GM19452 (cell line): ENCODE measurements at regions not wholly inside any gene's neighbourhood (a gene's known extent, or its start where the extent isn't known, plus 50 kb on each side); places are given as distances from the start of the nearest gene placed in this dataset.

Experiments
- ATAC-seq: cut with Tn5 transposase; IDR thresholded peaks from one replicate; pipeline ENCODE4 v1.9.1; 2021; ENCODE audit not compliant: unreplicated experiment

- ATAC-seq = no peak
Measured at GRCh38 chr10:4100380-4100779, 315.4 kb upstream of the KLF6 start.

- no peak for ATAC-seq
Measured at GRCh38 chr10:4099202-4099601, 314.2 kb upstream of the KLF6 start.

GRCh38 chr10:4095166-4095917 lies 310.3 kb upstream of the KLF6 start:
- no peak for ATAC-seq

- no peak for ATAC-seq
Measured at GRCh38 chr10:4094751-4095150, 309.7 kb upstream of the KLF6 start.

GRCh38 chr10:4093438-4093837 lies 308.4 kb upstream of the KLF6 start:
- no peak for ATAC-seq

- ATAC-seq = no peak
Measured at GRCh38 chr10:4088354-4089066, 303.5 kb upstream of the KLF6 start.

- no peak for ATAC-seq
Measured at GRCh38 chr10:4086131-4086898, 301.3 kb upstream of the KLF6 start.

GRCh38 chr10:4083509-4084003 lies 298.5 kb upstream of the KLF6 start:
- ATAC-seq = no peak

GRCh38 chr10:4082861-4083260 lies 297.9 kb upstream of the KLF6 start:
- no peak for ATAC-seq

- no peak for ATAC-seq
Measured at GRCh38 chr10:4081685-4082111, 296.7 kb upstream of the KLF6 start.

GRCh38 chr10:4080225-4080805 lies 295.3 kb upstream of the KLF6 start:
- no peak for ATAC-seq

- ATAC-seq = no peak
Measured at GRCh38 chr10:4079803-4080202, 294.8 kb upstream of the KLF6 start.

- no peak for ATAC-seq
Measured at GRCh38 chr10:4077804-4078203, 292.8 kb upstream of the KLF6 start.

GRCh38 chr10:4076983-4077382 lies 292.0 kb upstream of the KLF6 start:
- ATAC-seq = no peak

- no peak for ATAC-seq
Measured at GRCh38 chr10:4075443-4075842, 290.4 kb upstream of the KLF6 start.

GRCh38 chr10:4074545-4075407 lies 289.8 kb upstream of the KLF6 start:
- no peak for ATAC-seq

- ATAC-seq = no peak
Measured at GRCh38 chr10:4073912-4074311, 288.9 kb upstream of the KLF6 start.

- ATAC-seq = no peak
Measured at GRCh38 chr10:4070921-4071660, 286.1 kb upstream of the KLF6 start.

GRCh38 chr10:4070184-4070583 lies 285.2 kb upstream of the KLF6 start:
- ATAC-seq = no peak

- no peak for ATAC-seq
Measured at GRCh38 chr10:4069491-4069890, 284.5 kb upstream of the KLF6 start.
